Spleen (tissue), 11 donors: ENCODE measurements at regions not wholly inside any gene's neighbourhood (a gene's known extent, or its start where the extent isn't known, plus 50 kb on each side); places are given as distances from the start of the nearest gene placed in this dataset.
A peak's percentile ranks its signal among the peaks of the same experiment; 100 is the strongest.

ENCODE experiments used
- DNase-seq: peaks from one replicate; pipeline ENCODE4 v3.0.0-alpha.2; 2020
- H3K27ac ChIP-seq, 8 donors: fragments of 200-600 bp; sonication (generic) in 7 of 8; 1 replicate in 4 of 8; 2 replicates in 4 of 8; pipeline versions ENCODE4 v1.5.0 to v1.8.0; 2016 to 2021; ENCODE audit warnings: inconsistent platforms in 4 of 8, mild to moderate bottlenecking in 4 of 8, moderate library complexity in 1 of 8
- H3K27me3 ChIP-seq, 7 donors: fragments of 200-600 bp; sonication (generic) in 6 of 7; replicated peaks in 1 of 7; 1 replicate in 4 of 7; 2 replicates in 3 of 7; pipeline versions ENCODE4 v1.5.0 to v1.8.0; 2016 to 2021; ENCODE audit warnings: inconsistent platforms in 3 of 7, mild to moderate bottlenecking in 1 of 7
- H3K36me3 ChIP-seq, 6 donors: fragments of 200-600 bp; sonication (generic) in 5 of 6; 1 replicate in 4 of 6; 2 replicates in 2 of 6; pipeline versions ENCODE4 v1.5.0 to v1.8.0; 2016 to 2021; ENCODE audit warnings: inconsistent platforms in 2 of 6
- H3K4me1 ChIP-seq, 6 donors: fragments of 200-600 bp; sonication (generic) in 5 of 6; 1 replicate in 3 of 6; 2 replicates in 3 of 6; pipeline versions ENCODE4 v1.5.0 to v1.8.0; 2016 to 2021; ENCODE audit warnings: inconsistent platforms in 3 of 6
- H3K4me3 ChIP-seq, 8 donors: fragments of 200-600 bp; sonication (generic) in 7 of 8; 1 replicate in 4 of 8; 2 replicates in 4 of 8; pipeline versions ENCODE4 v1.5.0 to v1.8.0; 2016 to 2021; ENCODE audit warnings: inconsistent platforms in 4 of 8, mild to moderate bottlenecking in 4 of 8, moderate library complexity in 2 of 8
- H3K9me3 ChIP-seq, 8 donors: fragments of 200-600 bp; sonication (generic) in 7 of 8; 1 replicate in 4 of 8; 2 replicates in 4 of 8; pipeline versions ENCODE4 v1.5.0 to v1.8.0; 2016 to 2021; ENCODE audit warnings: inconsistent platforms in 4 of 8
- POLR2A ChIP-seq, 3 donors: fragments of 450-650 bp; IDR thresholded peaks; one replicate each; pipeline ENCODE4 v1.5.1; 2017; ENCODE audit warnings: antibody characterized with exemption in 3 of 3, mild to moderate bottlenecking in 1 of 3
- POLR2AphosphoS5 ChIP-seq, 3 donors: sonication (generic); formaldehyde crosslinking; IDR thresholded peaks; one replicate each; pipeline ENCODE4 v1.5.1; 2017; ENCODE audit warnings: antibody characterized with exemption in 3 of 3
- WGBS, 5 donors: extraction: QIAGEN DNeasy Blood & Tissue Kit in 3 of 5; methylation state at CpG; one replicate each; pipeline versions ENCODE4 v1.1.5 to v1.1.7; 2013 to 2018; 5-methylcytosine and 5-hydroxymethylcytosine counted together
- intact Hi-C: fragments of 100-400 bp; cut with DNase I; formaldehyde crosslinking; loops from one replicate; pipeline ENCODE4 v1.15.0; 2023; ENCODE audit warnings: low total_unique reads
- TF ChIP-seq, protein P1 (sequence below), 11 experiments: fragments of 200-600 bp in 7 of 11; fragments of 450-650 bp in 4 of 11; sonication (generic) in 4 of 11; IDR thresholded peaks in 8 of 11; conservative IDR thresholded peaks in 3 of 11; 1 replicate in 7 of 11; 2 replicates in 4 of 11; pipeline versions ENCODE4 v1.4.0 to v1.8.0; 2016 to 2021; ENCODE audit warnings: antibody characterized with exemption in 11 of 11, inconsistent platforms in 4 of 11, mild to moderate bottlenecking in 1 of 11
- donor health status: healthy with polysubstance abuse.
- donor health status: DM: no; HTN: no; CAD: no; lungs with moderate emphysema.
- donor health status: DM: no; HTN: no; CAD: no.
- donor health status: Bipolar disorder and iron deficiency.
- donor health status: healthy.
- donor health status: DM: no; HTN: no; CAD: no.
- donor health status: DM: yes; HTN: yes; CAD: no.

DNA sequence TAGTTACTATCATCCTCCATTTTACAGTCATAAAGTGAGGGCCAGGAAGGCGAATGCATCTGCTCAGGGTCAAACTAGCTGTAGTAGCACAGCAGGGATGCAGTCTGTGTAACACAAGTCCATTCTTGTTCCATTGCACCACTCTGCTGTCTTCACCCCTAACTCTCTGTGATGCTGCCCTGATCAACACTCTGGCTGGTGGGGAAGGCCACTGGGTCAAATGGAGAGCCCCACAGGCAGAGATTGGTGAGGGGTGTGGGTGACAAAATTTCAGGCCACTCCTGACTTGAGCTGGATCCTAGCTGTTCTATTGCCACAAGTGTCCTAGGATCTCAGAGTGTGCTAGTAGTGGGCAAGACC lies 136.5 kb downstream of the PJA1 start:
- peak overlapping the region in 1 of 8 donors; percentile 21 for H3K27ac ChIP-seq

GRCh38 chrX:69028006-69028760 lies 137.1 kb downstream of the PJA1 start:
- no peaks in the 10 kb centered on the region for H3K27me3 ChIP-seq
- peak overlapping the region in 3 of 8 donors; percentile 31 to 36 (median 32) for H3K27ac ChIP-seq
- intact Hi-C loops: no loop called here

More for the DNA sequence above, 136.5 kb downstream of the PJA1 start:
- Histone ChIP-seq H3K4me1 (peaks cover 0 to 12% (median 3%) of the 10 kb centered on the region in 6 donors), H3K4me3 (no peak overlapping the region), H3K9me3 (no peaks in the 10 kb centered on the region), H3K36me3 (no peaks in the 10 kb centered on the region), H3K27me3 (no peaks in the 10 kb centered on the region)
- intact Hi-C loops: no loop called here
- DNase-seq: no peak
- TF ChIP-seq POLR2AphosphoS5 (IDR thresholded peaks at IDR 0.05): no peak
- TF ChIP-seq, protein P1, sequence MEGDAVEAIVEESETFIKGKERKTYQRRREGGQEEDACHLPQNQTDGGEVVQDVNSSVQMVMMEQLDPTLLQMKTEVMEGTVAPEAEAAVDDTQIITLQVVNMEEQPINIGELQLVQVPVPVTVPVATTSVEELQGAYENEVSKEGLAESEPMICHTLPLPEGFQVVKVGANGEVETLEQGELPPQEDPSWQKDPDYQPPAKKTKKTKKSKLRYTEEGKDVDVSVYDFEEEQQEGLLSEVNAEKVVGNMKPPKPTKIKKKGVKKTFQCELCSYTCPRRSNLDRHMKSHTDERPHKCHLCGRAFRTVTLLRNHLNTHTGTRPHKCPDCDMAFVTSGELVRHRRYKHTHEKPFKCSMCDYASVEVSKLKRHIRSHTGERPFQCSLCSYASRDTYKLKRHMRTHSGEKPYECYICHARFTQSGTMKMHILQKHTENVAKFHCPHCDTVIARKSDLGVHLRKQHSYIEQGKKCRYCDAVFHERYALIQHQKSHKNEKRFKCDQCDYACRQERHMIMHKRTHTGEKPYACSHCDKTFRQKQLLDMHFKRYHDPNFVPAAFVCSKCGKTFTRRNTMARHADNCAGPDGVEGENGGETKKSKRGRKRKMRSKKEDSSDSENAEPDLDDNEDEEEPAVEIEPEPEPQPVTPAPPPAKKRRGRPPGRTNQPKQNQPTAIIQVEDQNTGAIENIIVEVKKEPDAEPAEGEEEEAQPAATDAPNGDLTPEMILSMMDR (IDR thresholded peaks at IDR 0.05 in 8 of 11, conservative IDR thresholded peaks at IDR 0.05 in 3 of 11): no peak
- TF ChIP-seq POLR2A (IDR thresholded peaks at IDR 0.05): no peak
- WGBS, 5 donors: 59 to 85% (median 80%) methylated on average over 1 of the region's 1 CpG

GRCh38 chrX:69027181-69028005 lies 137.9 kb downstream of the PJA1 start:
- Histone ChIP-seq H3K9me3 (no peaks in the 10 kb centered on the region), H3K4me1 (peaks cover 0 to 12% (median 3%) of the 10 kb centered on the region in 6 donors), H3K36me3 (no peaks in the 10 kb centered on the region), H3K27me3 (no peaks in the 10 kb centered on the region), H3K27ac (peak overlapping the region in 5 of 8 donors; percentile 14 to 41 (median 32)), H3K4me3 (no peak overlapping the region)
- intact Hi-C loops: no loop called here
- DNase-seq: no peak
- WGBS, 5 donors: 53 to 67% (median 60%) methylated on average over 10 to 11 of the region's 11 CpGs
- TF ChIP-seq, protein P1 (IDR thresholded peaks at IDR 0.05 in 8 of 11, conservative IDR thresholded peaks at IDR 0.05 in 3 of 11): no peak
- TF ChIP-seq POLR2A (IDR thresholded peaks at IDR 0.05) (no peak), POLR2AphosphoS5 (IDR thresholded peaks at IDR 0.05) (no peak)

More at GRCh38 chrX:69028006-69028760, 137.1 kb downstream of the PJA1 start:
- WGBS, 5 donors: 56 to 68% (median 61%) methylated on average over 4 to 8 of the region's 8 CpGs
- Histone ChIP-seq H3K36me3 (no peaks in the 10 kb centered on the region), H3K4me3 (no peak overlapping the region), H3K4me1 (peaks cover 0 to 12% (median 3%) of the 10 kb centered on the region in 6 donors), H3K9me3 (no peaks in the 10 kb centered on the region)
- no peak for TF ChIP-seq POLR2AphosphoS5 (IDR thresholded peaks at IDR 0.05)
- TF ChIP-seq POLR2A (IDR thresholded peaks at IDR 0.05): no peak
- TF ChIP-seq, protein P1 (IDR thresholded peaks at IDR 0.05 in 8 of 11, conservative IDR thresholded peaks at IDR 0.05 in 3 of 11): no peak
- no peak for DNase-seq
